OCI-LY7 (cell line): ENCODE measurements at regions not wholly inside any gene's neighbourhood (a gene's known extent, or its start where the extent isn't known, plus 50 kb on each side); places are given as distances from the start of the nearest gene placed in this dataset.

Experiments
- BruUV-seq: library from RNA; stranded (reverse); fragments of 400-500 nt; replicated peaks from 2 replicates; lab custom pipeline; 2021; lab: Mats Ljungman, UMichigan
- CTCF ChIA-PET: fragments of 300-600 bp; sonication (Branson Sonifier 250); formaldehyde crosslinking; loops from one replicate; lab custom pipeline; 2022; ENCODE audit warnings: antibody characterized with exemption; ENCODE audit not compliant: unreplicated experiment; lab: Charles Lee
- POLR2A ChIA-PET: fragments of 300-600 bp; sonication (Branson Sonifier 250); formaldehyde crosslinking; loops from one replicate; lab custom pipeline; 2022; ENCODE audit warnings: antibody characterized with exemption; lab: Charles Lee
- DNase-seq: peaks from one replicate; pipeline ENCODE4 v3.0.0-alpha.2; 2015; ENCODE audit warnings: low spot score
- H2AFZ ChIP-seq: fragments of 200-600 bp; sonication (generic), shearing (Covaris generic); 2 replicates; pipeline ENCODE4 v1.6.1; 2014; ENCODE audit warnings: mild to moderate bottlenecking, antibody characterized with exemption, low read length, moderate library complexity
- H3K27ac ChIP-seq: fragments of 200-600 bp; sonication (generic); 2 replicates; pipeline ENCODE4 v1.5.1; 2014; ENCODE audit warnings: mixed run types, low read depth, mild to moderate bottlenecking, moderate library complexity, low read length, inconsistent platforms; ENCODE audit not compliant: poor library complexity, severe bottlenecking
- H3K36me3 ChIP-seq: fragments of 200-600 bp; sonication (generic); 2 replicates; pipeline ENCODE4 v1.6.1; 2014; ENCODE audit warnings: mild to moderate bottlenecking, antibody characterized with exemption, low read length, moderate library complexity, mixed read lengths; ENCODE audit not compliant: insufficient read depth
- H3K4me1 ChIP-seq: fragments of 200-600 bp; sonication (generic); 2 replicates; pipeline ENCODE4 v1.5.1; 2014; ENCODE audit warnings: mild to moderate bottlenecking, low read length; ENCODE audit not compliant: insufficient read depth, poor library complexity, severe bottlenecking
- H3K4me2 ChIP-seq: fragments of 200-600 bp; sonication (generic); 2 replicates; pipeline ENCODE4 v1.6.1; 2014; ENCODE audit warnings: mild to moderate bottlenecking, low read length
- H3K4me3 ChIP-seq: fragments of 200-600 bp; sonication (generic); 2 replicates; pipeline ENCODE4 v1.5.1; 2014; ENCODE audit warnings: mild to moderate bottlenecking, low read depth, low read length; ENCODE audit not compliant: poor library complexity, severe bottlenecking
- H3K79me2 ChIP-seq: fragments of 200-600 bp; sonication (generic); 2 replicates; pipeline ENCODE4 v1.6.1; 2016; ENCODE audit warnings: low read depth, mild to moderate bottlenecking, low read length, moderate library complexity, mixed read lengths; ENCODE audit not compliant: insufficient read depth
- H3K9me2 ChIP-seq: fragments of 200-600 bp; sonication (generic); 2 replicates; pipeline ENCODE4 v1.6.1; 2016; ENCODE audit warnings: mild to moderate bottlenecking, low read length, mixed read lengths; ENCODE audit not compliant: insufficient read depth
- H3K9me3 ChIP-seq: fragments of 200-600 bp; sonication (generic); 2 replicates; pipeline ENCODE4 v1.6.1; 2014; ENCODE audit warnings: mild to moderate bottlenecking, mixed run types, low read length, mixed read lengths
- H4K20me1 ChIP-seq: fragments of 200-600 bp; sonication (generic); 2 replicates; pipeline ENCODE4 v1.6.1; 2014; ENCODE audit warnings: mild to moderate bottlenecking, antibody characterized with exemption, low read length, moderate library complexity, mixed read lengths; ENCODE audit not compliant: insufficient read depth
- CTCF ChIP-seq: fragments of 200-600 bp; sonication (generic); conservative IDR thresholded peaks from 2 replicates; pipeline ENCODE4 v1.5.1; 2014; ENCODE audit warnings: mild to moderate bottlenecking, antibody characterized with exemption, low read length, moderate library complexity, mixed read lengths
- EZH2phosphoT487 ChIP-seq: fragments of 200-600 bp; sonication (generic); IDR thresholded peaks from 2 replicates; pipeline ENCODE4 v1.6.1; 2018; ENCODE audit warnings: low read depth, borderline replicate concordance, mild to moderate bottlenecking, mixed run types, antibody characterized with exemption, low read length, moderate library complexity, mixed read lengths
- intact Hi-C: fragments of 100-400 bp; cut with micrococcal nuclease; formaldehyde crosslinking; loops from one replicate; pipeline ENCODE4 v1.10.0; 2022; ENCODE audit not compliant: unreplicated experiment

GRCh38 chr11:15843309-15843872 lies 513.0 kb downstream of the SOX6 start:
- TF ChIP-seq CTCF (no peak), EZH2phosphoT487 (no peak)
- no peak for DNase-seq
- no TSS peak for BruUV-seq
- Histone ChIP-seq H4K20me1 (no peaks in the 10 kb centered on the region), H3K9me2 (no peaks in the 10 kb centered on the region), H3K36me3 (no peaks in the 10 kb centered on the region), H3K27ac (no peak overlapping the region), H3K79me2 (no peaks in the 10 kb centered on the region), H3K4me1 (no peaks in the 10 kb centered on the region), H3K9me3 (no peaks in the 10 kb centered on the region), H3K4me2 (no peak overlapping the region), H3K4me3 (no peak overlapping the region), H2AFZ (no peak overlapping the region)
- POLR2A ChIA-PET: no interaction called here
- CTCF ChIA-PET: no interaction called here
- intact Hi-C loops: no loop called here

- TF ChIP-seq EZH2phosphoT487 (no peak), CTCF (no peak)
- Histone ChIP-seq H2AFZ (no peak overlapping the region), H4K20me1 (no peaks in the 10 kb centered on the region), H3K4me1 (no peaks in the 10 kb centered on the region), H3K36me3 (no peaks in the 10 kb centered on the region), H3K9me2 (no peaks in the 10 kb centered on the region), H3K79me2 (no peaks in the 10 kb centered on the region), H3K4me2 (no peak overlapping the region), H3K9me3 (no peaks in the 10 kb centered on the region), H3K4me3 (no peak overlapping the region), H3K27ac (no peak overlapping the region)
- CTCF ChIA-PET: no interaction called here
- BruUV-seq: no TSS peak
- intact Hi-C loops: no loop called here
- POLR2A ChIA-PET: interaction anchor here (0.6 kb wide), 1 partner anchor 197 kb away, joined by 6 read pairs; no protein-coding TSS in a partner anchor
- no peak for DNase-seq
Measured at GRCh38 chr11:15845261-15845660, 511.1 kb downstream of the SOX6 start.

- no peak for TF ChIP-seq EZH2phosphoT487
- TF ChIP-seq CTCF: no peak
- BruUV-seq: no TSS peak
- no peak for DNase-seq
- Histone ChIP-seq H3K9me2 (no peaks in the 10 kb centered on the region), H2AFZ (no peak overlapping the region), H3K27ac (no peak overlapping the region), H3K36me3 (no peaks in the 10 kb centered on the region), H3K79me2 (no peaks in the 10 kb centered on the region), H3K4me3 (no peak overlapping the region), H4K20me1 (no peaks in the 10 kb centered on the region), H3K4me2 (no peak overlapping the region), H3K4me1 (no peaks in the 10 kb centered on the region), H3K9me3 (no peaks in the 10 kb centered on the region)
- ChIA-PET CTCF (no interaction called here), POLR2A (no interaction called here)
- intact Hi-C loops: no loop called here
Measured at GRCh38 chr11:15848631-15849168, 507.6 kb downstream of the SOX6 start.
